ENCODE measurements at regions not wholly inside any gene's neighbourhood (a gene's known extent, or its start where the extent isn't known, plus 50 kb on each side); places are given as distances from the start of the nearest gene placed in this dataset.

GRCh38 chr3:152899306-152899705 lies 64.4 kb downstream of the P2RY1 start:
- no peak overlapping the region for H3K27ac ChIP-seq (ENCODE audit: insufficient read depth, low read depth, low read length)
- no peak overlapping the region for H2AFZ ChIP-seq (ENCODE audit: low read depth, low read length)
- dilution Hi-C loops (cut with MboI; ENCODE audit: extremely low pct_ligation_motif_present, low sequenced_read_pairs) (no loop called here), intact Hi-C loops (cut with micrococcal nuclease) (no loop called here)
- DNase-seq (ENCODE audit: low read depth, low spot score) (no peak), FAIRE-seq (no peak)
- TF ChIP-seq MAX (IDR thresholded peaks at IDR 0.05; ENCODE audit: insufficient read depth, insufficient read length): no peak
- no peak for TF ChIP-seq POLR2A (IDR thresholded peaks at IDR 0.05; ENCODE audit: low read depth, low read length)
- TF ChIP-seq GATA2 (IDR thresholded peaks at IDR 0.05; ENCODE audit: insufficient read depth, insufficient read length, low read depth, low read length): no peak
- TF ChIP-seq CTCF (IDR thresholded peaks at IDR 0.05; ENCODE audit: extremely low read depth in 1 of 2, insufficient read depth in 1 of 2, low read depth in 1 of 2, low read length in 2 of 2): no peak
- no peak for TF ChIP-seq POLR2AphosphoS5 (IDR thresholded peaks at IDR 0.05; ENCODE audit: insufficient read depth, low read depth, low read length)
- TF ChIP-seq FOS (IDR thresholded peaks at IDR 0.05; ENCODE audit: borderline replicate concordance, insufficient read depth, low read length): no peak
- no peak for TF ChIP-seq JUN (IDR thresholded peaks at IDR 0.05; ENCODE audit: borderline replicate concordance, insufficient read depth, insufficient read length, low read depth)
- no peak for TF ChIP-seq EZH2 (IDR thresholded peaks at IDR 0.05; ENCODE audit: borderline replicate concordance, low read depth, low read length, severe bottlenecking)
- no peak for TF ChIP-seq MYC (IDR thresholded peaks at IDR 0.05; ENCODE audit: low read depth, low read length)
- POLR2A ChIA-PET: no interaction called here
- H3K9ac ChIP-seq (replicated peaks; ENCODE audit: extremely low read depth, insufficient read depth, low read length): no peak overlapping the region
- BruUV-seq (replicated peaks): no TSS peak
- no peaks in the 10 kb centered on the region for H3K27me3 ChIP-seq (ENCODE audit: control insufficient read depth in 2 of 2, insufficient read depth in 2 of 2, low read length in 2 of 2)
- no peak overlapping the region for H3K4me2 ChIP-seq (ENCODE audit: insufficient read depth, low read length)
- H4K20me1 ChIP-seq (replicated peaks; ENCODE audit: control insufficient read depth, extremely low read depth, insufficient read depth, low read length): no peaks in the 10 kb centered on the region
- no peaks in the 10 kb centered on the region for H3K9me1 ChIP-seq (replicated peaks; ENCODE audit: control insufficient read depth, extremely low read depth, insufficient read depth, low read length)
- no peaks in the 10 kb centered on the region for H3K79me2 ChIP-seq (ENCODE audit: control insufficient read depth, insufficient read depth, low read length)
- H3K9me3 ChIP-seq (replicated peaks; ENCODE audit: control insufficient read depth, insufficient read depth, low read length): no peaks in the 10 kb centered on the region
- CTCF ChIA-PET: no interaction called here
- H3K36me3 ChIP-seq (ENCODE audit: control insufficient read depth in 2 of 2, extremely low read depth in 1 of 2, insufficient read depth in 2 of 2, low read length in 2 of 2): no peaks in the 10 kb centered on the region
- no peaks in the 10 kb centered on the region for H3K4me1 ChIP-seq (ENCODE audit: control insufficient read depth, extremely low read depth, insufficient read depth, low read length)
- H3K4me3 ChIP-seq (replicated peaks in 1 of 3; ENCODE audit: insufficient read depth in 1 of 3, low read depth in 1 of 3, low read length in 3 of 3): no peak overlapping the region
